ENCODE measurements at regions not wholly inside any gene's neighbourhood (a gene's known extent, or its start where the extent isn't known, plus 50 kb on each side); places are given as distances from the start of the nearest gene placed in this dataset.

DNA sequence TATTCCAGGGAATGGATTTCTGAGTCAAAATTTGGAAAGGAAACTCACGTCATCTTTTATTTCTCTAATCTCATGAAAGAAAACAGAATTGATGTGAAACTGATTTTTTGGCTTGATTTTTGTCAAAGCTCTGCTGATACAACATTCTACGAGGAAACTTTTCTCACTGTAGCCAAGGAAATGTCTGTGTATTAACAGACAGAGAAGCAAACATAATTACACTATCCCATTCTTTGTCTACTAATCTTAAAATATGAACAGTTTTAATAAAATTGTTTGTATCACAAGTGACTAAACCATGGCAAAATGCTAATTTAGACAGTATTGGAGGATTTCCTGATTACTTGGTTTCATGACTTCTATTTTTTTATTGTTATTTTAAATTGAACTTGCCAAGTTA lies 1437.0 kb downstream of the OTOL1 start:
- no peak for TF ChIP-seq POLR2AphosphoS5 (IDR thresholded peaks at IDR 0.05; ENCODE audit: low read depth, low read length)
- no peak for TF ChIP-seq JUND (IDR thresholded peaks at IDR 0.05)
- TF ChIP-seq NRF1 (IDR thresholded peaks at IDR 0.05; ENCODE audit: low read depth, low read length), result no peak
- TF ChIP-seq RFX5 (IDR thresholded peaks at IDR 0.05; ENCODE audit: low read length), result no peak
